Epithelial cell of esophagus (primary cell): ENCODE measurements at regions not wholly inside any gene's neighbourhood (a gene's known extent, or its start where the extent isn't known, plus 50 kb on each side); places are given as distances from the start of the nearest gene placed in this dataset.

ENCODE experiments used
- DNase-seq: peaks from one replicate; pipeline ENCODE4 v3.0.0; 2010; ENCODE audit warnings: low read depth
- H3K4me3 ChIP-seq: 2 replicates; pipeline ENCODE4 v1.5.1; 2011; ENCODE audit warnings: mild to moderate bottlenecking, low read length, control low read depth
- CTCF ChIP-seq: IDR thresholded peaks from 2 replicates; pipeline ENCODE4 v1.5.1; 2011; ENCODE audit warnings: low read depth, mild to moderate bottlenecking, low read length, control low read depth, inconsistent platforms; ENCODE audit not compliant: insufficient read depth; ENCODE audit errors: missing control alignments

- no peak for TF ChIP-seq CTCF
- DNase-seq = no peak
- H3K4me3 ChIP-seq = no peak overlapping the region
These were observed 478.8 kb upstream of the CCL2 start for GRCh38 chr17:33776304-33776703.

GRCh38 chr17:33776903-33777302 is 478.2 kb upstream of the CCL2 start:
- TF ChIP-seq CTCF = no peak
- no peak overlapping the region for H3K4me3 ChIP-seq
- no peak for DNase-seq

- no peak overlapping the region for H3K4me3 ChIP-seq
- TF ChIP-seq CTCF = no peak
- no peak for DNase-seq
These were observed 477.4 kb upstream of the CCL2 start for GRCh38 chr17:33777674-33778073.

GRCh38 chr17:33778505-33779233 is 476.4 kb upstream of the CCL2 start:
- H3K4me3 ChIP-seq = no peak overlapping the region
- no peak for DNase-seq
- no peak for TF ChIP-seq CTCF

- peak; percentile 53 for DNase-seq
- TF ChIP-seq CTCF = peak; percentile 83
These were observed 475.9 kb upstream of the CCL2 start for GRCh38 chr17:33779234-33779591.

GRCh38 chr17:33785281-33785680 is 469.8 kb upstream of the CCL2 start:
- no peak for DNase-seq
- no peak for TF ChIP-seq CTCF
- no peak overlapping the region for H3K4me3 ChIP-seq

More at GRCh38 chr17:33779234-33779591, 475.9 kb upstream of the CCL2 start:
- no peak overlapping the region for H3K4me3 ChIP-seq

GRCh38 chr17:33786478-33786877 is 468.6 kb upstream of the CCL2 start:
- H3K4me3 ChIP-seq = no peak overlapping the region
- TF ChIP-seq CTCF = no peak
- no peak for DNase-seq
